ENCODE measurements at regions not wholly inside any gene's neighbourhood (a gene's known extent, or its start where the extent isn't known, plus 50 kb on each side); places are given as distances from the start of the nearest gene placed in this dataset.

- DNase-seq (ENCODE audit: low read depth), result no peak
Observed at GRCh38 chr6:37105148-37106050, 64.6 kb upstream of the PIM1 start.

- no peak for DNase-seq (ENCODE audit: low read depth)
Observed at GRCh38 chr6:37106051-37106363, 63.9 kb upstream of the PIM1 start.

DNA sequence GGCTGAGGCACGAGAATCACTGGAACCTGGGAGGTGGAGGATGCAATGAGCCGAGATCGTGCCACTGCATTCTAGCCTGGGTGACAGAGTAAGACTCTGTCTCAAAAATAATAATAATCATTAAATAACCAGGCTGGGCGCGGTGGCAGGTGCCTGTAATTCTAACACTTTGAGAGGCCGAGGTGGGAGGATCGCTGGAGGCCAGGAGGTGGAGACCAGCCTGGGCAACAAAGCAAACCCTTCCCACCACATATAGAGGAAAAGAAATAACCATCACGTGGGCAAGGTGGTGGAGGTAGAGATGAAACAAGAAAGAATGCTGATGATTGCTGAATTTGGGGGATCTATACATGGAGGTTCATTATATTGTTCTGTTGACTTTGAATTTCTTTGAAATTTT lies 63.4 kb upstream of the PIM1 start:
- DNase-seq (ENCODE audit: low read depth), result no peak

- DNase-seq (ENCODE audit: low read depth), result no peak
Observed at GRCh38 chr6:37106982-37107491, 62.9 kb upstream of the PIM1 start.

DNA sequence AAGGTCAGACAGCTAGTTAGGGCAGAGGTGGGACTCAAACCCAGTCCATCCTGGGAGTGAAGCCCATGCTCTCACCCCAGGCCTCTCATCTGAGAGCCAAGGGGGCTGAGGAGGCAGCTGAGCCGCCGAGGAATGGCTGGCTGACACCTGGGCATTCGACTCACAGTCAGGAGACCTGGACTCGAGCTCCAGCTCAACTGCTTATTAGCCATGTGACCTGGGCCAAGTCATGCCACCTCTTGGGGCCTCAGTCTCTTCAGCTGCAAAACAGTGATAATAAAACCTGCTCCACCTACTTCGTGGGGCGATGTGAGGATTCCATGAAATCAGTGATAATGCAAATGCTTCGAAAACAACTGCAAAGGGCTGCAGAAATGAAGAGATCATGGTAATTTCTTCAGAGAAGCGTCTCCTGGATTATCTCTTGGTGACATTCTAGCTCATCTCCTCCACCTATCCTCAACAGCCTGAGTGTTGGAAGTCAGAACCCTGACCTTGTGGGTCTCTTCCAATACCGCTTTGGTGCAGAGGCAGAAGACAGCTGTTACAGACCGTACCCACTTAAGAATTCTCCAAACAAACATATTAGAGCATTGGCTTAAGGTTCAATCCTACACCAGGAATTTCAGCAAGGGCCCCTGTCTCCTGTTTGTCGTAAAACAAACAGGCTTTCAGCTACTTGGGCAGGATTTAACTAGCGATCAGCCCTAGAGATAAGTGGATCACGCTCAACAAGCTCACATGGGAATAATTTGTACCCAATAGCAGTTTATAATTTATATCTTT lies 60.0 kb upstream of the PIM1 start:
- no peak for DNase-seq (ENCODE audit: low read depth)

- DNase-seq (ENCODE audit: low read depth), result no peak
Observed at GRCh38 chr6:37110500-37111461, 59.2 kb upstream of the PIM1 start.

GRCh38 chr6:37113976-37114375 lies 56.0 kb upstream of the PIM1 start:
- DNase-seq (ENCODE audit: low read depth), result no peak

DNA sequence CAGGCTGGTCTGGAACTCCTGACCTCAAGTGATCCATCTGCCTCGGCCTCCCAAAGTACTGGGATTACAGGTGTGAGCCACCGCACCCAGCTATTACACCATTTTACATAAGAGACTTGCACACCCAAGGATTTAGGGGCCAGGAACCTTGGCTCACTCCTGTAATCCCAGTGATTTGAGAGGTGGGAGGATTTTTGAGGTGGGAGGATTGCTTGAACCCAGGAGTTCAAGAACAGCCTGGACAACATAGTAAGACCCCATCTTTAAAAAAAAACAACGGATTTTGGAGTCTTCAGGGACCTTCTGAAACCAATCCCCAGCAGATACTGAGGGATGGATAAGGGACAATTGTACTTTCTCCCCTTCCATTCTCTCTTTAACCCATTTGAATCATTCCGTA lies 55.3 kb upstream of the PIM1 start:
- no peak for DNase-seq (ENCODE audit: low read depth)

- no peak for DNase-seq (ENCODE audit: low read depth)
Observed at GRCh38 chr6:37115236-37115895, 54.6 kb upstream of the PIM1 start.

GRCh38 chr6:37116326-37116725 lies 53.6 kb upstream of the PIM1 start:
- DNase-seq (ENCODE audit: low read depth), result no peak

DNA sequence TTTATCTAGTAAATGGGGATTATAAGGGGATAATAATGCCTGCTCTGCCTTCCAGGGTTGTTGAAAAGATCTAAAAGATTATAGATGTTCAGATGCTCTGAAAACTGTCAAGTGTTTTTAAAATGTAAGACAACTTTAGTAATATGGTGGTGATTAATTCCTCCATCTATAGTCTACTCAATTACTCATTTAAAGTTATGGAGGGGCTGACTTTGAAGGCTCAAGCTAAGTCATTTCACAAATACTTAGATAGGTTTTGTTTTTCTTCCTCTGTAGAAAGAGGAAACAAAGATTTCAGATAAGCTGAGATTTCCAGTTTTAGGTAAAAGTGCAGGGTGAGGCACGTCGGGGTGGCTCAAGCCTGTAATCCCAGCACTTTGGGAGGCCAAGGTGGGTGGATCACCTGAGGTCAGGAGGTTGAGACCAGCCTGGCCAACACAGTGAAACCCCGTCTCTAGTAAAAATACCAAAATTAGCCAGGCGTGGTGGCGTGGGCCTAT lies 50.5 kb upstream of the PIM1 start:
- DNase-seq (ENCODE audit: low read depth), result no peak
